HG03520 (cell line): ENCODE measurements at regions not wholly inside any gene's neighbourhood (a gene's known extent, or its start where the extent isn't known, plus 50 kb on each side); places are given as distances from the start of the nearest gene placed in this dataset.
"Not testable (repeated sequence)": the region's sequence is repeated elsewhere in the genome, so short reads cannot be mapped to it uniquely, and the experiment has no call there.

ENCODE experiments used
- ATAC-seq: cut with Tn5 transposase; IDR thresholded peaks from one replicate; pipeline ENCODE4 v1.9.1; 2021; ENCODE audit warnings: mild to moderate bottlenecking, moderate library complexity; ENCODE audit not compliant: unreplicated experiment

DNA sequence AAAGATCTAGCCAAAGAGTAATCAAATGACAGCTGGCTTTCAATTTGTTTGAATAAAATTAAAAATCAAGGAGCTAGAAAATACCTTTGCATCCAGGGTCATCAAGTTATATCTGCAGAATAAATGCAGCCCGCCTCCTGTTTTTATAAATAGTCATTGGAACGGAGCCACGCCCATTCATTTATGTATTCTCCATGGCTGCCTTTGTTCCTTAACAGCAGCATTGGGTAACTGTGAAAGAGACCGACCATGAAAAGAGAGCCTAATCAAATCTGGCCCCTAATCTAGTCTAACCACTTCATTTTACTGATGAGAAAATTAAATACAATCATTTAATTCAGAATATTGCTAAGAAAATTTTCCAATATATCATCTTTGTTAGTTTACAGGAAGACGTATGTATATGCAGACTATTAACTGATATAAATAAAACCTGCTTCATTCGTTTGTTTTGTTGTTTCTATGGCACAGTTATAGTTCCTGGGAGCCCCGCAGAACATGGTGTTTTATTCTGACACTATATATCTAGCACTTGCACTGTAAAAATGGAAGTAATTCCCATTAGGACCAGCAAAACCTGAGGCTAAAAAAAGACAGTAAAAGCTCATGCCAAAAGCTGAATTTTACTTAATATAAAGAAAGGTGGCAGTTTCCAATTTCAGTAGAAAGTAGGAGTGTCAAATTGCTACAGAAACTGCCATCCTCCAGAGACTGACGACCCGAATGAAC, 111.8 kb upstream of the PALMD start:
- no peak for ATAC-seq

DNA sequence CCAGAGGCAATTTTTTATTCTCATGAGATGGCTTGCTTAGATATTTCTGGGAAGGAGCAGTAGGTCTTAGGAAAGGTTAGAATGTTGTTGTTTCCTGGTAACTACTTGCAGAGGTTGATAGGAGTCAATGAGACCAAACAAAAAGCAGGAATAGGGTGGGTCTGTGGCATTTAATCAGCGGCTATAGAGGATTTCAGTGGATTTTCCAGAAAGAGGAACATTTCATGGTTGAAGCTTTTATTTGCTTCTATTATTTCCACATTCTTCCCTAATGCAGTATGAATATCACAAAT, 111.3 kb upstream of the PALMD start:
- no peak for ATAC-seq

DNA sequence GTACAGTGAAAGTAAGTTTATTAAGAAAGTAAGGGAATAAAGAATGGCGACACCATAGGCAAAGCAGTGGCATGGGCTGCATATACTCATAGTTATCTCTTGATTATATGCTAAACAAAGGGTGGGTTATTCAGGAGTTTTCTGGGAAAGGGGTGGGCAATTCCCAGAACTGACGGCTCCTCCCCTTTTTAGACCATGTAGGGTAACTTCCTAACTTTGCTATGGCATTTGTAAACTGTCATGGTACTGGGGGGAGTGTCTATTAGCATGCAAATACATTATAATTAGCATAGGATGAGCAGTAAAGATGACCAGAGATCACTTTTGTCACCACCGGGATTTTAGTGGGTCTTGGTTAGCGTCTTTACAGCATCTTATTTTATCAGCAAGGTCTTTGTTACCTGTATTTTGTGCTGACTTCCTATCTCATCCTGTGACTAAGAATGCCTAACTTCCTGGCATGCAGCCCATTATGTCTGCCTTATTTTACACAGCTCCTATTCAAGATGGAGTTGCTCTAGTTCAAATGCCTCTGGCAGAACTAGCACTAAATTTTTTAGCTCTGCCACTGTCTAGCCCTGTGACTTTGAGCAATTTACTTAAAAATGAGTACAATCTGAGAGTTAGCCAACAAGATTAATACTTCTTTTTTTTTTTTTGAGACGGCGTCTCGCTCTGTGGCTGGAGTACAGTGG, 110.3 kb upstream of the PALMD start:
- ATAC-seq, result no peak

DNA sequence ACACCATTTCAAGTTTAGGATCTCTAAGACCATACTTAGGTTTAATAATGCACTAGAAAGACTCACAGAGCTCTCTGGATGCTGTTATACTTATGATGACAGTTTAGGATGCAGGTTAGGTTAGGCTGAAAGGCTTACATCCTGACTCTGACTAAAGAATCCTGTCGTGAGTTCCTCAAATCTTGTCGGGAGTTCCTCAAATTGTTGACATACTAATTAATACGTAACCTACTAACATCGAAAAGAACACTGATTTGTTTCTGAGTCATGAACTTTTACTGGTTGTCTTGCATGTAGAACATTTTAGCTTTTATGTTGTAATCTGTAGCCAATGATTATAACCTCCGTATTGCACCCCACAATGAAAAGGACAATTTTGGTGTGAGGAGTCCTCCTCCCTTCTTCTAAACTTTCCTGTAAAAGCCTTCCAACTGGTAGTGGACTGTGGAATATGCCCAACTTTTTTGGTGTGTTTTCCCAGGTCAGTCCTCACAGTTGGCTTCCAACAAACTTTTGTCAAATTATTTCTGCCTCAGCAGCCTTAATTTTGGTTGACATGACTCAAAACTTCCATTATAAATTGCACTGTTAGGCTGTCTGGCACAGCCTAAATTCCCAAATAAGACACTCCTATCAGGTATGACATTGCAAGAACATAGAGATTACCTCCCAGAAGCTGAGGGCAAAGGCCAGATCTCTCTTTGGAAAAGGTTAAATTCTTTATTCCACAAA, 107.9 kb upstream of the PALMD start:
- no peak for ATAC-seq

DNA sequence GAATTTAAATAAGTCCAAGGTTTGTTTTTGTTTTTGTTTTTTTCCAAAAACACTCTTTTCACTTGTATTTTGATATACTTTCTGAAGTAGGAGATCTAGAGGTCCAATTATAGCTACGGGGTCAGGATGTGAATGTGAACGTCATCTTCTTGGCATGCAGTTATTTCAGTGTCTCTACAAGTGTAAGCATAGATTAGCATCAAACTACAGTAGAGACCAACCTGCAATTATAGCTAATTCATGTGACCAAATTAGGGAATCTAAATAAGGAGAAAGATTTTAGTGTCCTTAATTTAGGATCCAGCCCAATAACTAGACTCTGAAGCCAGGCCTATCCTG, 107.3 kb upstream of the PALMD start:
- ATAC-seq, result no peak

DNA sequence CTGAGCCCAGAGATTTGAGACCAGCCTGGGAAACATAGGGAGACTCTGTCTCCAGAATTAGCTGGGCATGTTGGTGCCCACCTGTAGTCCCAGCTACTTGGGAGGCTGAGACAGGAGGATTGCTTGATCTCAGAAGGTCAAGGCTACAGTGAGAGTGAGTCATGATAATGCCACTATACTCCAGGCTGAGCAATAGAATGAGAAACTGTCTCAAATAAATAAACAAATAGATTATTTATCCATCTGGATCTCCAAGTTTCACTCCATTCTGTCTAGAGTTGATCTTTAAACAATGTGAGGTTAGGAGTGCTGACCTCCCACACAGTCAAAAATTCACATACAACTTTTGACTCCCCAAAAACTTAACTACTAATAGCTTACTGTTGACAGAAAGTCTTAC, 106.8 kb upstream of the PALMD start:
- no peak for ATAC-seq

DNA sequence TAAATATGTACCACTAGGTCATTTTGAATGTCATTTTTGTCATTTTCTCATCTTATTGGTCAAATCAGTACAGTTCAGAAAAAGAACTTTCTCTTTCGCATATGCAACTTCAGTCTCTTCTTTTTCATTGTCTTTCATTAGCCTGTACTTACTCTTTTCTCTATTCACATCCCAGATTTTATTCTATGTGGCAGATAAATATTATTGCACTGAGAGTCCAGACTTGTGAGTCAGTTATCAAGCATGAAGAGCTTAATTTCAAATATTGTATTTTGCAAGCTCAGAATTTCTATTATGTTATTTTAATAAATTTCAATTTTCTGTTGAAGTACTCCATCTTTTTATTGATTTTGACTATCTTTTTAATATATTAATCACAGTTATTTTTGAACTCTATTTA, 105.2 kb upstream of the PALMD start:
- no peak for ATAC-seq

DNA sequence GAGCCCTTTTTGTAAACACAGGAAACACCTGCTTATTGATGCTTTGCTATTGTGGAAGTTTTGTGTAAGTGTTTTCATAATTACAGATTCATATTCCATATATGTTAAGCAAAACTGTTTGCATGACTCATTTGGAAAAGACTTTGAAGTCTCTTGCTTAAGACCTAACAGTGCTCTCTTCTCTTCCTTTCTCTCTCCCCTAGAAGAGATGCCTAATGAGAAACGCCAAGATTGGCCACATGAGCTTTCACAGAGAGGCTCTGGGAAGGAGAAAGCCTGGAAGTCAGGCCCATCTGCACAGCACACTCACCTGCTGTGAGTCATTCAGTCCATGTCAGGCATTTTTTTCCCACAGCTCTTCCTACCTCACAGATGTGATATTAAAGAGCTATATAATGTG, 101.6 kb upstream of the PALMD start:
- no peak for ATAC-seq

DNA sequence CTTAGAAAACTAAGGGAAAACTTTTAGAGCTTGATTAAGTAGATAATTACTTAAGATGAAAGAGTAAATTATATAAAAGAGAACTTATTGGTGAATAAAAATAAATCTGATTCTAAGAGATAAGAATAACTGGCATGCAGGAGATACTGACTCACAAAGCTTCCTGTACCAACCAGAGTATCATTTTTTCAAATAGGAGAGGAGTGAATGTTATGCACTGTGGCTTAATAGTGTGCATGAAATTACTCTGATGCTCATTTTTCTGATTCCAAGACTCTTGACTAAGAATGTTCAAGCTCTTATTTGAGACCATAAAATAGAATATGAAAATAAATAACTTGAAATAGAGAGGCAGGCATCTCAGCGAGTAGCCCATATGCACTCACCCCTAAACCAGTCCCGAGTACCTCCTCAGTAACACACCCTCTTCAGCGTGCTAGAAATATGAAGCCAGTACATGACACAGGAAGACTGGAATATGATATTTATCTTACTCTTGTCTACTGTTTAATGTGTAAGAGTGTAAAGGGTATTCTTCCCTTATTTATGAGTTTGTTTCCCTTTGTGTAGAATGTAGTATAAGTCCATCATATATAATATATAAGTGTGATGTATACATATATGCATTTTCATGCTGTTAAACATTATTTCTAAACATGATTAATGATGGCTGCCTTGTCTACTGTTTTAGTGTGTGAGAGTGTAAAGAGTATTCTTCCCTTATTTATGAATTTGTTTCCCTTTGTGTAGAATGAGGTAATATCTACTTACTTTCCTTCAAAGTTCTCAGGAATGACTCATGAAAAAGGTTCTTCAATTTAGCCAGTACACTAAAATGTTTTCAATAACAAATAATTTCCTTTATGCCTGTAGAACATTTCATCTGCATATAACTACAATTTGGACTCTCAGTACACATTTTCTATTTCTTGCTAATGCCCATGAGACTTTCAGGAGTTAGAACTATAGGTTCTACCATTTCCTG, 99.2 kb upstream of the PALMD start:
- no peak for ATAC-seq

DNA sequence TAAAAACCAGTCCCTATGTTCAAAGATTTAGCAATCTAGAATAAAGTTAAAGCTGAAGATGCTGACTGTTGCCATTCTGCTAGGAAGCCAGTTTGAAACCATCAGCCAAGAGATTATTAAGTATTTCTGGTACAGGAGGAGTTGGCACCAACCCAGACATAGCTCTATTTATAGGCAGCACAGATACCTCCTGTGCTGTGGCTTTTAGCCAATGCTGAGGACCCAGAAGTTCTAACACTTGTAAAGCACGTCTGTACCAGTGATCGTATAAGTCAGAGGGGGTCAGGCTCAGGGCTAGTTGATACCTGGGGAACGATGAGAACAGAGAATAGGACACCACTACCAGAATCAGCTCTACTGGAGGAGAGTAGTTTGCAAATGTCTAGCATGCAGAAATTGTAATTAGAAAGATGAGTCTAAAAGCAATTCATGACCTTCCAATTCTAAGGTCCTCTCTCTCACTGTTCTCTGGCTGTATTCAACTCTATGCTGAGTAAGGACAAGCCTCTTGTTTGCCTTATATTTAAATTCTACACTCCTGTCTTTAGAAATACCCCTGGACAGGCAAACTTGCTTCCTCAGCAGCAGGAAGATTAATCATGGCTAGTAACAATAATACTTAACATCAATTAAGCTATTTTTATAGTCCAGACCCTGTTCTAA, 96.8 kb upstream of the PALMD start:
- ATAC-seq, result no peak

DNA sequence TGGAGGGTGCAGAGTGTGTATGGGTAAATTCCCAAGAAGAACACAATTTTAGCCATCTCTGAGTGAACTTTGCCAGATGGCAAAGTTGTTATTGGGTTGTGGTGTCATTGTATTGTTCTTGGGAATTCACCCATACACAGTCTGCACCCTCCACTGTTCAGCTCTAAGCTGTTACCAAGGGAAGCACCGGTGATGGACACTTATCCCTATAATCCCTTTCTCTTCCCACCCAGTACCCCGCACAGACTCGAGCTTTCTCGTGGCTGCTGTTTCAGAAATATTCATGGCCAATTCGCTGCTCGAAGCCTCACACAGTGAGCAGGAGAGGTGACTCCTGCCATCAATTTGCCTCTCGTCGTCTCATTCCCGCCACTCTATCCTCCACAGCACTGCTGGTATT, 95.7 kb upstream of the PALMD start:
- no peak for ATAC-seq

DNA sequence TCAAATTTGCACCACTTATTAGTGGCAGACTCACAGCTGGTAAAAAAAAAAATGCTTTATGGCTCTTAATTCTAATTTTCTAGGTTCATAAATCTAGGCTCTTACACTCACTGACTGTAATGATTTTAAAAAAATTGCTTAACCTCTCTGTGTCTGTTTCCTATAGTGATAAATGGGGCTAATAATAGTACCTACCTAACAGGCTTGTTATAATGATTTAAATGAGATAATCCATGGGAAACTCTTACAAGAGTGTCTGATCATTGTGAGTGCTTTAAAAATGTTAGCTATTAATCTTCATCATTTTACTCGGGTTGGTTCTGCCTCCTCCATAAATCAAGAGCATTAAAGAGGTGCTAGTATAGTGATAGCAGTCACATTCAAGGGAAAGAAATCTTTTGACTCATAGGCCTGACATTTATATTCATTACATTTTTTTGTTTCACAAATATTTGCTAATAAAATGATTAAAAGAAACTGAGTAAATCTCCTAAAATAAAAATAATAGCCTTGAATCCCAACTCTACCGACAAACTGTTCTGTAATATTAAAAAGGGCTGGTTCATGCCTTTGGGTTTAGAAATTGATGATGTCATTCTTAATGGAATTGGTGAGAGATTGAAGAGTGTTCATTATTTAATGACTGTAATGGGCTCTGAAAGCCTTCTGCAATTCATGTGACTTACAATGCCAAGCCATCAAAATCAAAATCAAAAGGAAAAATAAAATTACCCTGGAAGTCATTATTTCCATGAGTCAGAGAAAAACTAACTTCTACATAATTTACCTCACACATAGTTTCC, 93.9 kb upstream of the PALMD start:
- no peak for ATAC-seq

DNA sequence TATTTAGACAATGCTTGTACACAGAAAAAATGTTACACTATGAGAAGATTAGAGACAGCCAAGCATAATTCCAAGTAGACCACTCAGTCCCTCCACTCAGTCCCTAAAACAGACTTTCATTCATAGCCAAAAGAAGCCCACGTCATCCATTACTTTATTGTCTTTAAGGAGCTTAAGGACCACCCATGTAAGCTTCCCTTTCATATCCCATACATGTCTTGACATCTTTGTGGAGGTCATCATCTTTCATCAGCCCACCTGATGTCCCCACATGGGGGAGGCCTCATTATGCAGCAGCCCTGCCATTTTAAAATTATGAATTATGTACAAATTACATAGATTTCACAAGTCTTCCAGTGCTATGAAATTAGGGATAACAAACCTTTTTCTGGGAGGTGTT, 92.6 kb upstream of the PALMD start:
- no peak for ATAC-seq

DNA sequence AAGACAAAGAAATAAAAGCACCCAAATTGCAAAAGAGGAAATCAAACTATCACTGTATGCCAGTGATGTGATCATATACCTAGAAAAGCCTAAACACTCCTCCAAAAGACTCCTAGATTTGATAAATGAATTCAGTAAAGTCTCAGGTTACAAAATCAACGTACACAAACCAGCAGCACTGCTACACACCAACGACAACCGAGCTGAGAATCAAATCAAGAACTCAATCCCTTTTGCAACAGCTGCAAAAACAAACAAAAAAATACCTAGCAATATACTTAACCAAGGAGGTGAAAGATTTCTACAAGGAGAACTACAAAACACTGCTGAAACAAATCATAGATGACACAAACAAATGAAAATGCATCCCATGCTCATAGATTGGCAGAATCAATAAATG, 92.1 kb upstream of the PALMD start:
- not testable (repeated sequence) for ATAC-seq

DNA sequence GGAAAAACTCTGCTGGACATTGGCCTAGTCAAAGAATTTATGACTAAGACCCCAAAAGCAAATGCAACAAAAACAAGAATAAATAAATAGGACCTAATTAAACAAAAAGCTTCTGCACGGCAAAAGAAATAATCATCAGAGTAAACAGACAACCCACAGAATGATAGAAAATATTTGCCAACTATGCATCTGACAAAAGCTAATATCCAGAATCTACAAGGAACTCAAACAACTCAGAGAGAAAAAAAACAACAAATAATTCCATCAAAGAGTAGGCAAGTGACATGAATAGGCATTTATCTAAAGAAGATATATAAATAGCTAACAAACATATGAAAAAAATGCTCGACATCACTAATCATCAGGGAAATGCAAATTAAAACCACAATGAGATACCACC, 91.2 kb upstream of the PALMD start:
- ATAC-seq, result no peak

DNA sequence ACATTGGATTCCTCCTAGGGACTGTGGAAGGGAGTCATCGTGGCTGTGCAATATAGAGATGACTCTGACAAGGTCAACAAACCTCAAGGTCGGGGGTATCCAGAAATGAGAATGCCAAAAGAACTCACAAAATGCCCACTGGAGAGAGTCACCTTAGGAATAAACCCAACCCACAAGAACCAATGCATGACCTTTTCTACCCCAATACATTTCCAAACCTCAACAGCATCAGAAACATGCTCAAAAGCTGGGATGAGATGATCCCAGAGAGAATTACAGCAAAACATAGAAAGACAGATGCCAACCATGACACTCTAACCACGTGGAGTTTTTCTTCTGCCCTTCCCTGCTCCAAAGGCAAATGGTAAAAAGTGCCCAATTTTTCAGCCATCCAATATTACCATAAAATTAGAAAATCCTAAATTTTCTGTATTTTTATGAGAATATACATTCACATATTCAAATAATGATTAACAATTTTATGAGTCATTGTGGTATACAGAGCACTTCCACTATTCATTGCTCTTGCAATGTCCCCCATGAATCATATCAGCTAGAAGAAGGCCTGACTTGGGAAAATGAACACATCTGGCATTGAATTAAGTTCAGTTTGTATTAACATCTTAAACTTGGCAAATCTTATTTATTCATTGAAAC, 88.2 kb upstream of the PALMD start:
- ATAC-seq, result no peak

DNA sequence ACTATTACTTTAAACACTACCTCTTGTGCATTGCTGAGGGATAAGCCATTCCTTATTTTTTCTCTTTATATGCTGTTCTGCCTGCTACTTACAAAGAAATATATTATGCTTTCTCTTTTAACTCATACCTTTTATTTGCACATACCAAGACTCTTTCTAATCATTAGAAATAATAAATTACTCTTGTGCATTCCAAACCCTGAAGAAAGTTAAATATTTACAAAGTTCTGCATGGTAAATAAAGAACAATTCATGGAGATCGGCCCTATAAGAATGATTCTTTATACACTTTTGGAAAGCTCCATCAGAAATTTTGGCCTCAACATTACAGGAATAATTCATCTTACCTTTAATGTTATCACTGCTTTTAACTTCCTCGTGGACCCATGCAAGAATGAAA, 86.7 kb upstream of the PALMD start:
- ATAC-seq, result no peak

DNA sequence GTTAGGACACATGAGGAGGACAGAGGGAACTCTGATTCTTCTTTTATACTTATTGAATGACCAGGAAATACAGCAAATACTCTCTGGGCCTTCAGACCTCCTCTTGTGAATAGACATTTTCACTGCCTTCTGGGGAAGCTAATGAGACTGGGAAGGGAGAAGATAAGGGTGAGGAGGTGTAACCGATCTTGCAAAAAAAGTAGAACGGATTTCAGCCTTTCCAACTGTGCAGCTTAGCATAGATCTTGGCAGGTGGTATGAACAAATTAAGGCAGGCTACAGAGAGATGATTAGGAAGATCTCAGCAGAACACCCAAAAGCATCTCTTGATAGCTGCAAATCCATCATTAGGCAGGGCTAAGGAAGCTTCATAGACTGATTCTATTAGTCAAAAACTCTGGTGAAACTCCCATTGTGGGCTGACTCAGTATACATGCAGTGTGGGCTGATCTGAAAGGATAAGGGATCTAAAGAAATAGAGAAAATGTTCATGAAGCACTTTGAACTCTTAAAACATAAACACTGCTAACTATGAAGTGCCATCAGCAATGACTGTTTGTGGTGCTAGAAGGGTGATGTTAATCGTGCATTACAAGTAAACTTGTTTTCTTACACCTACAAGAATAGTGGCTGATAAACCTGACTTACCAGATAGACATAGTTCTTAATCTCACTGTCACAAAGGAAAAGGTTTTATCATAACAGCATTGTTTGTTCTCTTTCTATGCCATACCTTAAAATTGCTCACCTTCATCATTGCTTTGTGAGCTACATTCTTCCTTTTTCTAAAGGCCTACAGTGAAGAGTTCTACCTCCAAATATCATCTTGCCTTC, 85.5 kb upstream of the PALMD start:
- no peak for ATAC-seq

DNA sequence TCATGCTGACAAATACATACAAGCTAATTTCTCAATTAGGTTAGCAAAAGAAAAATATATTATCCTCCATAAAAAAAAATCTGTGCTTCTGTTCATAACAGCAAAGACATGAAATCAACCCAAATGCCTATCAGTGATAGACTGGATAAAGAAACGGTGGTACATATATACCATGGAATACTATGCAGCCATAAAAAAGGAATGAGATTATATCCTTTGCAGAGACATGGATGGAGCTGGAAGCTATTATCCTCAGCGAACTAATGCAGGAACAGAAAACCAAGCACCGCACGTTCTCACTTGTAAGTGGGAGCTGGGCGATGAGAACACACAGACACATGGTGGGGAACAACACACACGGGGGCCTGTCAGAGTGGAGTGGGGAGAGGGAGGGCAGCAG, 84.0 kb upstream of the PALMD start:
- ATAC-seq, result no peak
